Fibroblast of the aortic adventitia (primary cell): ENCODE measurements at regions not wholly inside any gene's neighbourhood (a gene's known extent, or its start where the extent isn't known, plus 50 kb on each side); places are given as distances from the start of the nearest gene placed in this dataset.

Experiments used
- DNase-seq: peaks from one replicate; pipeline ENCODE4 v3.0.0-alpha.2; 2010; ENCODE audit warnings: low read depth
- H3K4me3 ChIP-seq: 2 replicates; pipeline ENCODE4 v1.5.1; 2011; ENCODE audit warnings: low read depth, mild to moderate bottlenecking, control low read depth, low read length, moderate library complexity
- TF ChIP-seq, protein P1 (sequence below): IDR thresholded peaks from 2 replicates; pipeline ENCODE4 v1.5.1; 2011; ENCODE audit warnings: mild to moderate bottlenecking, low read length, control low read depth, inconsistent platforms; ENCODE audit not compliant: insufficient read depth

DNA sequence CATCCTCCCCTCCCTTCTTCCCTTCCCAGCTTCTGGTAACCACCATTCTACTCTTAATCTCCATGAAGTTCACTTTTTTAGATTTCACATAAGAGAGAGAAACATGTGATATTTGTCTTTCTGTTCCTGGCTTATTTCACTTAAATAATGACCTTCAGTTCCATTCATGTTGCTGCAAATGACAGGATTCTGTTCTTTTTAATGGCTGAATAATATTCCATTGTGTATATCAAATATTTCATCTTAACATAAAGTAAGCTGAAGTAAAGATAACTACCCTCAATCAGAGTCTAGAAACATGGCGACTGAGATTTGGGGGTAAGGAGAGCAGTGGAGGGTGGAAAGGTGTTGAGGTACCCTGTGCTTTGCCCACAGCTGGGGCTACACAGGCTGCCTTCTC, 68.9 kb downstream of the RHOU start:
- DNase-seq, result no peak
- H3K4me3 ChIP-seq, result no peak overlapping the region
- TF ChIP-seq, protein P1, sequence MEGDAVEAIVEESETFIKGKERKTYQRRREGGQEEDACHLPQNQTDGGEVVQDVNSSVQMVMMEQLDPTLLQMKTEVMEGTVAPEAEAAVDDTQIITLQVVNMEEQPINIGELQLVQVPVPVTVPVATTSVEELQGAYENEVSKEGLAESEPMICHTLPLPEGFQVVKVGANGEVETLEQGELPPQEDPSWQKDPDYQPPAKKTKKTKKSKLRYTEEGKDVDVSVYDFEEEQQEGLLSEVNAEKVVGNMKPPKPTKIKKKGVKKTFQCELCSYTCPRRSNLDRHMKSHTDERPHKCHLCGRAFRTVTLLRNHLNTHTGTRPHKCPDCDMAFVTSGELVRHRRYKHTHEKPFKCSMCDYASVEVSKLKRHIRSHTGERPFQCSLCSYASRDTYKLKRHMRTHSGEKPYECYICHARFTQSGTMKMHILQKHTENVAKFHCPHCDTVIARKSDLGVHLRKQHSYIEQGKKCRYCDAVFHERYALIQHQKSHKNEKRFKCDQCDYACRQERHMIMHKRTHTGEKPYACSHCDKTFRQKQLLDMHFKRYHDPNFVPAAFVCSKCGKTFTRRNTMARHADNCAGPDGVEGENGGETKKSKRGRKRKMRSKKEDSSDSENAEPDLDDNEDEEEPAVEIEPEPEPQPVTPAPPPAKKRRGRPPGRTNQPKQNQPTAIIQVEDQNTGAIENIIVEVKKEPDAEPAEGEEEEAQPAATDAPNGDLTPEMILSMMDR, result no peak

GRCh38 chr1:228804640-228805413, 69.5 kb downstream of the RHOU start:
- H3K4me3 ChIP-seq, result no peak overlapping the region
- TF ChIP-seq, protein P1, result no peak
- peak; percentile 9 for DNase-seq

DNA sequence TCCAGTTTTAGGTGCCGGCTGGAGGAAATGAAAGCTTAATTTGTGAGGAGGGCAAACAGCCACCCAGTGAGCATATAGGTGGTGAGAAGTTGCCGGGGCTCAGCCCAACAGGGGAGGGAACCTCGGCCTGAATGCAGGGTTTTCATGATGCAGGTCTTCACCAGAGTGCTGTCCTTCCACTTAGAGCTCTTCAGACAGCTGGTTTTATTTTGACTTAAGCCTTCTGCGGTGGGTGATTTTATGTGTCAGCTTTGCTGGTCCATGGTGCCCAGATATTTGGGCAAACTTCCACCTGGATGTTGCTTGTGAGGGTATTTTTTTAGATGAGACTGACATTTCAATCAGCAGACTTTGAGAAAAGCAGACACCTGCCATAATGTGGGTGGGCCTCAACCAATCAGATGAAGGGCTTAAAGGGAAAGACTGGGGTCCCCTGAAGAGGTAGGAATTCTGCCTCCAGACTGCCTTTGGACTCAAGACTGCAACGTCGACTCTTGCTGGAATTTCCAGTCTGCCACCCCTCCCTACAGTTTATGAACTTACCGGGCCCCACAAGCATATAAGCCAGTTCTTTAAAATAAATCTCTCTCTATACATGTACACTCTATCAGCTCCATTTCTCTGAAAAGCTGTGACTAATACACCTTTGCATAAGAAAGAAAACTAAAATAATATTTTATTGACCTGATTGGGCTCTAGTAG, 72.8 kb downstream of the RHOU start:
- DNase-seq, result no peak
- TF ChIP-seq, protein P1, result no peak
- no peak overlapping the region for H3K4me3 ChIP-seq

DNA sequence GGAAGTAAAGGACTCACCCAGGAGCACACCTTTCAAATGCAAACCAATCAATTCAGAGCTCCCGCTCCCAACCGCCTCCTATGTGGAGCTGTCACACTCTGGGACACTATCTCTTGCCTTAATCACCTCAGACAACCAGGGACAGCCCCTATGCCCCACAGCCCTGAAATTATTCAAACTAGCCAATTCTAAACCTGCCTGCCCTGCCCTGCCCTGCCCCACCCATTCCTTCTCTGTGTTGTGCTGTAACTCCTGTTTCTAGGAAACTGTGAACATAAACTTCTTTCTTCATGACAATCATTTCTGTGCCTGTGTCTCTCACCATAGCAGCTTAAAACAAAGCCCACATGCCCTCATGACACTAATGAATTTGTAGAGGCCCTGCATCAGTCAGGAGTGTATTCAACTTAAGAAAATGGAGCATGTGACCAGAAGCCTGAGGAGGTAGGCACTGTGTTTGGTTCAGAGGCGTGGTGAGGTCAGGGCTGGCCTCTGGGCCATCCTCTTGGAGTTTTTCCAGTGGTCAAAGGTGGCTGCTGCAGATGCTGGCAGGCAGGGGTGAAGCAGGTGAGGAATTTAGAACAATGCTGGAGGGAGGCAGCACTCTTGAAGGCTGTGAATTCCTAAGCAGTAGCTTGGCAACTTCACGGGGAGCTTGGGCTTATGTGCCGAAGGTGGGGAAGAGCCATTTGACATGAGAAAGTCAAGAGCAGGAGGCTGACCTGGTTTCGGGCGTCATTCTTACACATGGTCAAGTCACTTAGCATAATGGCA, 74.5 kb downstream of the RHOU start:
- TF ChIP-seq, protein P1, result no peak
- DNase-seq, result no peak
- H3K4me3 ChIP-seq, result no peak overlapping the region

- no peak for DNase-seq
- TF ChIP-seq, protein P1, result no peak
- H3K4me3 ChIP-seq, result no peak overlapping the region
Measured at GRCh38 chr1:228810395-228810758, 75.1 kb downstream of the RHOU start.

GRCh38 chr1:228810878-228811711, 75.8 kb downstream of the RHOU start:
- no peak for DNase-seq
- TF ChIP-seq, protein P1, result no peak

More at GRCh38 chr1:228810878-228811711, 75.8 kb downstream of the RHOU start:
- H3K4me3 ChIP-seq, result no peak overlapping the region
